Psoas muscle (tissue), 7 donors: ENCODE measurements at regions not wholly inside any gene's neighbourhood (a gene's known extent, or its start where the extent isn't known, plus 50 kb on each side); places are given as distances from the start of the nearest gene placed in this dataset.

Source experiments
- ATAC-seq, 4 donors: fragments of 200-7000 bp; cut with Tn5 transposase; one replicate each; pipeline ENCODE4 v1.9.1; 2020; ENCODE audit warnings: moderate library complexity in 3 of 4, mild to moderate bottlenecking in 2 of 4
- DNase-seq, 2 donors: peaks; one replicate each; pipeline ENCODE4 v3.0.0-alpha.2; 2020
- H3K27ac ChIP-seq: fragments of 200-600 bp; one replicate; pipeline ENCODE4 v1.8.0; 2022
- H3K27me3 ChIP-seq, 3 donors: fragments of 200-600 bp in 1 of 3; one replicate each; pipeline versions ENCODE4 v1.6.1 to v1.8.0; 2013 to 2022; ENCODE audit warnings: low read length in 2 of 3, mild to moderate bottlenecking in 2 of 3, moderate library complexity in 1 of 3; ENCODE audit not compliant: insufficient read depth in 3 of 3
- H3K36me3 ChIP-seq, 2 donors: fragments of 200-600 bp in 1 of 2; one replicate each; pipeline versions ENCODE4 v1.6.1 to v1.8.0; 2013 to 2022; ENCODE audit warnings: low read depth in 1 of 2, mild to moderate bottlenecking in 1 of 2, moderate library complexity in 1 of 2; ENCODE audit not compliant: insufficient read depth in 1 of 2
- H3K4me1 ChIP-seq: fragments of 200-600 bp; one replicate; pipeline ENCODE4 v1.8.0; 2022
- H3K4me3 ChIP-seq: fragments of 200-600 bp; one replicate; pipeline ENCODE4 v1.8.0; 2022; ENCODE audit warnings: mild to moderate bottlenecking
- H3K9me3 ChIP-seq: fragments of 200-600 bp; one replicate; pipeline ENCODE4 v1.8.0; 2022
- CTCF ChIP-seq: fragments of 200-600 bp; IDR thresholded peaks from one replicate; pipeline ENCODE4 v1.8.0; 2022; ENCODE audit warnings: antibody characterized with exemption
- WGBS, 3 donors: extraction: QIAGEN DNeasy Blood & Tissue Kit; methylation state at CpG; one replicate each; pipeline versions ENCODE4 v1.1.6 to v1.1.7; 2013; 5-methylcytosine and 5-hydroxymethylcytosine counted together
- intact Hi-C, 2 donors: fragments of 100-400 bp; cut with DNase I; formaldehyde crosslinking; loops; one replicate each; pipeline versions ENCODE4 v1.11.0 to v1.14.2; 2022
- donor health status: healthy with polysubstance abuse.
- donor health status: DM: no; HTN: no; CAD: no; lungs with moderate emphysema.
- donor health status: Bipolar disorder and iron deficiency.
- donor health status: healthy.
- donor health status: DM: yes; HTN: yes; CAD: no.
- donor health status: DM: no; HTN: no; CAD: no.
- donor health status: DM: yes; HTN: yes; CAD: no.

- intact Hi-C loops, result no loop called here
- Histone ChIP-seq H3K9me3 (no peaks in the 10 kb centered on the region), H3K27me3 (no peaks in the 10 kb centered on the region), H3K36me3 (no peaks in the 10 kb centered on the region), H3K27ac (no peak overlapping the region), H3K4me3 (no peak overlapping the region), H3K4me1 (no peaks in the 10 kb centered on the region)
- ATAC-seq (no peak), DNase-seq (no peak)
- WGBS, 3 donors, result 66 to 79% (median 66%) methylated on average over 4 of the region's 4 CpGs
- no peak for TF ChIP-seq CTCF
Observed at GRCh38 chr6:77341058-77341986, 122.0 kb downstream of the HTR1B start.

- intact Hi-C loops, result no loop called here
- H3K4me1 ChIP-seq, result no peaks in the 10 kb centered on the region
- 61 to 68% (median 63%) methylated on average over 4 of the region's 4 CpGs for WGBS, 3 donors
- no peak for TF ChIP-seq CTCF
- no peaks in the 10 kb centered on the region for H3K36me3 ChIP-seq
- no peak overlapping the region for H3K27ac ChIP-seq
- H3K27me3 ChIP-seq, result no peaks in the 10 kb centered on the region
- DNase-seq, result no peak
- H3K4me3 ChIP-seq, result no peak overlapping the region
- ATAC-seq, result no peak
- peaks cover 5% of the 10 kb centered on the region for H3K9me3 ChIP-seq
Observed at GRCh38 chr6:77340331-77340730, 123.0 kb downstream of the HTR1B start.

- ATAC-seq (no peak), DNase-seq (no peak)
- intact Hi-C loops, result no loop called here
- TF ChIP-seq CTCF, result no peak
- H3K9me3 ChIP-seq, result peaks cover 5% of the 10 kb centered on the region
- WGBS, 3 donors, result 72 to 77% (median 72%) methylated on average over 2 of the region's 2 CpGs
- no peaks in the 10 kb centered on the region for H3K4me1 ChIP-seq
- no peaks in the 10 kb centered on the region for H3K27me3 ChIP-seq
- no peak overlapping the region for H3K27ac ChIP-seq
- no peaks in the 10 kb centered on the region for H3K36me3 ChIP-seq
- no peak overlapping the region for H3K4me3 ChIP-seq
Observed at GRCh38 chr6:77339926-77340325, 123.4 kb downstream of the HTR1B start.

GRCh38 chr6:77337392-77337791, 125.9 kb downstream of the HTR1B start:
- no peaks in the 10 kb centered on the region for H3K36me3 ChIP-seq
- no peaks in the 10 kb centered on the region for H3K4me1 ChIP-seq
- no peaks in the 10 kb centered on the region for H3K27me3 ChIP-seq
- no peak overlapping the region for H3K27ac ChIP-seq
- no peak for ATAC-seq
- DNase-seq, result no peak
- TF ChIP-seq CTCF, result no peak
- H3K4me3 ChIP-seq, result no peak overlapping the region
- peaks cover 16% of the 10 kb centered on the region for H3K9me3 ChIP-seq
- intact Hi-C loops, result no loop called here

- Histone ChIP-seq H3K27me3 (no peaks in the 10 kb centered on the region), H3K27ac (no peak overlapping the region), H3K4me3 (no peak overlapping the region), H3K36me3 (no peaks in the 10 kb centered on the region), H3K4me1 (no peaks in the 10 kb centered on the region), H3K9me3 (peaks cover 16% of the 10 kb centered on the region)
- DNase-seq (peak in 1 of 2 donors; percentile 28), ATAC-seq (no peak)
- no peak for TF ChIP-seq CTCF
- intact Hi-C loops, result no loop called here
- 77 to 92% (median 82%) methylated on average over 3 of the region's 3 CpGs for WGBS, 3 donors
Observed at GRCh38 chr6:77334093-77334492, 129.2 kb downstream of the HTR1B start.
